ENCODE measurements at regions not wholly inside any gene's neighbourhood (a gene's known extent, or its start where the extent isn't known, plus 50 kb on each side); places are given as distances from the start of the nearest gene placed in this dataset.

- DNase-seq: no peak
- no peaks in the 10 kb centered on the region for H3K36me3 ChIP-seq
- H3K9me3 ChIP-seq (ENCODE audit: severe bottlenecking): no peaks in the 10 kb centered on the region
- H3K4me3 ChIP-seq (ENCODE audit: low read depth, low read length): no peak overlapping the region
- TF ChIP-seq, protein P1, sequence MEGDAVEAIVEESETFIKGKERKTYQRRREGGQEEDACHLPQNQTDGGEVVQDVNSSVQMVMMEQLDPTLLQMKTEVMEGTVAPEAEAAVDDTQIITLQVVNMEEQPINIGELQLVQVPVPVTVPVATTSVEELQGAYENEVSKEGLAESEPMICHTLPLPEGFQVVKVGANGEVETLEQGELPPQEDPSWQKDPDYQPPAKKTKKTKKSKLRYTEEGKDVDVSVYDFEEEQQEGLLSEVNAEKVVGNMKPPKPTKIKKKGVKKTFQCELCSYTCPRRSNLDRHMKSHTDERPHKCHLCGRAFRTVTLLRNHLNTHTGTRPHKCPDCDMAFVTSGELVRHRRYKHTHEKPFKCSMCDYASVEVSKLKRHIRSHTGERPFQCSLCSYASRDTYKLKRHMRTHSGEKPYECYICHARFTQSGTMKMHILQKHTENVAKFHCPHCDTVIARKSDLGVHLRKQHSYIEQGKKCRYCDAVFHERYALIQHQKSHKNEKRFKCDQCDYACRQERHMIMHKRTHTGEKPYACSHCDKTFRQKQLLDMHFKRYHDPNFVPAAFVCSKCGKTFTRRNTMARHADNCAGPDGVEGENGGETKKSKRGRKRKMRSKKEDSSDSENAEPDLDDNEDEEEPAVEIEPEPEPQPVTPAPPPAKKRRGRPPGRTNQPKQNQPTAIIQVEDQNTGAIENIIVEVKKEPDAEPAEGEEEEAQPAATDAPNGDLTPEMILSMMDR (IDR thresholded peaks at IDR 0.05; ENCODE audit: low read depth, low read length): no peak
- no peak overlapping the region for H3K27ac ChIP-seq
- H3K27me3 ChIP-seq (ENCODE audit: insufficient read depth, low read depth, severe bottlenecking): no peaks in the 10 kb centered on the region
Observed at GRCh38 chr1:59022799-59023198, 239.0 kb upstream of the JUN start.

GRCh38 chr1:59025201-59025600 lies 241.4 kb upstream of the JUN start:
- Histone ChIP-seq H3K4me3 (ENCODE audit: low read depth, low read length) (no peak overlapping the region), H3K36me3 (no peaks in the 10 kb centered on the region), H3K27me3 (ENCODE audit: insufficient read depth, low read depth, severe bottlenecking) (no peaks in the 10 kb centered on the region), H3K9me3 (ENCODE audit: severe bottlenecking) (no peaks in the 10 kb centered on the region), H3K27ac (no peak overlapping the region)
- no peak for DNase-seq
- TF ChIP-seq, protein P1 (IDR thresholded peaks at IDR 0.05; ENCODE audit: low read depth, low read length): no peak

DNA sequence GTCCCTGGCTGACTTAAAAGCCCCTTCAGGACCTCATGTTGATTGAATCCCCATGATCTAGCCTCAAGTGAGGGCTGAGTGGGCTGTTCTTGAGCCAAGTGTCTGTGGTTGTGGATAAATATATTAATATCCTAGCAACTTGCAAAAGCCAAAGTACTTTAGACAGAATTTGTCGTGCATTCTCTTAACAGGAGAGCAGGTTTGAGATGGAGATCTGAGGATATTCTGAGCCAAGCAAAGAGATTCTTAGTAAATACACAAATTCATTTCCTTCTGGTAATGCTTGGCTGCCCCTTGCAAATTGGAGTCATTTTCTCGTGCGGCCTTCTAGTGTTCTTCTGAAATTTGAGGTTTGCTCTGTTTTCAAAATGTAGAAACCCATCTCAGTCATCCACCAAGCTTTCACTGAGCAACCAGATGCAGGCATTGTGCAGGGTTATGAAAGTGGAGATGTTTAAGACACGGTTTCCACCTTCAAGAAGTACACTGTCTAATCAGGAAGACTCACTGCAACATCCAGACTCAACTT lies 242.1 kb upstream of the JUN start:
- Histone ChIP-seq H3K4me3 (ENCODE audit: low read depth, low read length) (no peak overlapping the region), H3K27me3 (ENCODE audit: insufficient read depth, low read depth, severe bottlenecking) (no peaks in the 10 kb centered on the region), H3K36me3 (no peaks in the 10 kb centered on the region), H3K9me3 (ENCODE audit: severe bottlenecking) (no peaks in the 10 kb centered on the region), H3K27ac (no peak overlapping the region)
- TF ChIP-seq, protein P1 (IDR thresholded peaks at IDR 0.05; ENCODE audit: low read depth, low read length): no peak
- no peak for DNase-seq

DNA sequence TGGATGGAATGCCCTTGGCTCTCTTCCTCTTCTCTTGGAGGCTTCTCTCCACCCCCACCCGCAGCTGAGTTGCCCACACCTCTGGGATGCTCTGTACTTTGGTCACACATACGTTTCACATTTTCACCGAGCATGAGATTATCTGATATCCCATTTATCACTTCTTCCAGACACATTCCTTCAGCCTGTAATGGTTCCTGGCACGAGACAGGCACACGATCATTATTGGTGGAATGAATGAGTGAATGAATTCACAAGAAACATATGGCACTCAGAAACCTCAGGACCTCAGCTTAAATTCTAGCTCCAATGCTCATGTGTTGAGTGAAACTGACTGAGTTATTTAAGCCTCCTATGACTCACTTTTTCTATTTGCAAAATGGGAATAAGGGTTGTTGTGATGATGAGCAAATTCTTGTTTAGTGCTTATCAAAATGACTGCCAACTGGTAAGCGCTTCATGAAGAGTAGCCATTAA lies 242.7 kb upstream of the JUN start:
- Histone ChIP-seq H3K27me3 (ENCODE audit: insufficient read depth, low read depth, severe bottlenecking) (no peaks in the 10 kb centered on the region), H3K36me3 (no peaks in the 10 kb centered on the region), H3K27ac (no peak overlapping the region), H3K4me3 (ENCODE audit: low read depth, low read length) (no peak overlapping the region), H3K9me3 (ENCODE audit: severe bottlenecking) (no peaks in the 10 kb centered on the region)
- TF ChIP-seq, protein P1 (IDR thresholded peaks at IDR 0.05; ENCODE audit: low read depth, low read length): no peak
- no peak for DNase-seq

GRCh38 chr1:59027177-59027576 lies 243.3 kb upstream of the JUN start:
- no peaks in the 10 kb centered on the region for H3K9me3 ChIP-seq (ENCODE audit: severe bottlenecking)
- DNase-seq: no peak
- H3K27ac ChIP-seq: no peak overlapping the region
- H3K4me3 ChIP-seq (ENCODE audit: low read depth, low read length): no peak overlapping the region
- H3K27me3 ChIP-seq (ENCODE audit: insufficient read depth, low read depth, severe bottlenecking): no peaks in the 10 kb centered on the region
- no peaks in the 10 kb centered on the region for H3K36me3 ChIP-seq
- TF ChIP-seq, protein P1 (IDR thresholded peaks at IDR 0.05; ENCODE audit: low read depth, low read length): no peak

DNA sequence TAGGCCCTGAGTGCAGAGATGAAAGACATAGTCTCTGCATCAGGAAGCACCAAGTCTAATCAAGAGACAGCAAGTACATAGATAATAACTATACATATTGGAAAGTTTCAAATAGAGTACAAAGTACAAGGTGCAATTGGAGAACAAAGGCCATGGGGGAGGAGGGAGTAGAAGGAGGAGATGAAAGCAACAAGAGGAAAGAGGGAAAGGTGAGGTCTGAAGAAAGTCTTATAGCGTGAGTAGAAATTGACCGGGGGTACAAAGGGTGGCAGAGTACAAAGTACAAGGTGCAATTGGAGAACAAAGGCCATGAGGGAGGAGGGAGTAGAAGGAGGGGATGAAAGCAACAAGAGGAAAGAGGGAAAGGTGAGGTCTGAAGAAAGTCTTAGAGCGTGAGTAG lies 244.2 kb upstream of the JUN start:
- no peak overlapping the region for H3K27ac ChIP-seq
- DNase-seq: no peak
- TF ChIP-seq, protein P1 (IDR thresholded peaks at IDR 0.05; ENCODE audit: low read depth, low read length): no peak
- H3K27me3 ChIP-seq (ENCODE audit: insufficient read depth, low read depth, severe bottlenecking): no peaks in the 10 kb centered on the region
- no peaks in the 10 kb centered on the region for H3K36me3 ChIP-seq
- H3K4me3 ChIP-seq (ENCODE audit: low read depth, low read length): no peak overlapping the region
- H3K9me3 ChIP-seq (ENCODE audit: severe bottlenecking): no peaks in the 10 kb centered on the region
